ENCODE measurements at regions not wholly inside any gene's neighbourhood (a gene's known extent, or its start where the extent isn't known, plus 50 kb on each side); places are given as distances from the start of the nearest gene placed in this dataset.
"Not testable (repeated sequence)": the region's sequence is repeated elsewhere in the genome, so short reads cannot be mapped to it uniquely, and the experiment has no call there.

- Histone ChIP-seq H4K8ac (ENCODE audit: low read depth in 2 of 2, low read length in 2 of 2) (no peak overlapping the region), H4K5ac (ENCODE audit: low read depth, low read length) (no peak overlapping the region), H3K4ac (ENCODE audit: low read depth, low read length) (no peak overlapping the region), H4K20me1 (ENCODE audit: insufficient read depth, low read length) (no peaks in the 10 kb centered on the region), H2BK15ac (ENCODE audit: low read depth, low read length) (no peak overlapping the region), H3K9ac (ENCODE audit: low read depth, low read length) (no peak overlapping the region), H3K79me1 (ENCODE audit: low read depth in 1 of 2, low read length in 2 of 2) (no peaks in the 10 kb centered on the region), H4K91ac (ENCODE audit: insufficient read depth, low read depth, low read length) (no peak overlapping the region), H3K4me2 (ENCODE audit: low read depth, low read length) (no peak overlapping the region), H3K9me3 (ENCODE audit: control insufficient read depth, insufficient read depth, low read length) (no peaks in the 10 kb centered on the region), H2AK9ac (replicated peaks; ENCODE audit: low read depth, low read length, poor library complexity) (no peak overlapping the region), H3K27me3 (ENCODE audit: control insufficient read depth, insufficient read depth, low read length) (no peaks in the 10 kb centered on the region), H3K18ac (ENCODE audit: low read depth, low read length) (no peak overlapping the region), H2BK20ac (ENCODE audit: low read depth, low read length) (no peak overlapping the region), H3K9me1 (ENCODE audit: insufficient read depth, low read length) (no peaks in the 10 kb centered on the region), H2BK5ac (ENCODE audit: low read depth, low read length, poor library complexity, severe bottlenecking) (no peak overlapping the region), H3K27ac (ENCODE audit: insufficient read depth, low read length) (no peak overlapping the region), H3K14ac (replicated peaks; ENCODE audit: low read depth, low read length) (no peak overlapping the region), H3K36me3 (ENCODE audit: control insufficient read depth, insufficient read depth, low read length) (no peaks in the 10 kb centered on the region), H2AFZ (replicated peaks; ENCODE audit: low read length, poor library complexity) (no peak overlapping the region), H2AK5ac (ENCODE audit: low read depth, low read length) (no peak overlapping the region), H3K4me1 (ENCODE audit: control insufficient read depth, insufficient read depth, low read length) (no peaks in the 10 kb centered on the region), H2BK120ac (ENCODE audit: low read depth, low read length) (no peak overlapping the region), H3K56ac (ENCODE audit: extremely low read depth, insufficient read depth, low read length) (no peak overlapping the region), H3K4me3 (ENCODE audit: insufficient read depth, low read depth, low read length) (no peak overlapping the region), H3K23ac (ENCODE audit: low read depth, low read length) (no peak overlapping the region)
- in situ Hi-C loops (cut with MboI; ENCODE audit: low sequenced_read_pairs): no loop called here
- no TSS peak for BruUV-seq (replicated peaks)
- TF ChIP-seq CHD1 (IDR thresholded peaks at IDR 0.05; ENCODE audit: low read depth, low read length): no peak
- no peak for TF ChIP-seq FOS (IDR thresholded peaks at IDR 0.05; ENCODE audit: low read depth, low read length)
- no peak for TF ChIP-seq POLR2A (IDR thresholded peaks at IDR 0.05; ENCODE audit: low read depth, low read length)
- TF ChIP-seq RFX5 (IDR thresholded peaks at IDR 0.05; ENCODE audit: low read depth, low read length): no peak
- no peak for TF ChIP-seq MAFK (IDR thresholded peaks at IDR 0.05; ENCODE audit: low read depth, low read length)
- no peak for TF ChIP-seq CEBPB (IDR thresholded peaks at IDR 0.05; ENCODE audit: low read depth, low read length)
- no peak for TF ChIP-seq CTCF (conservative IDR thresholded peaks at IDR 0.05; ENCODE audit: low read depth, low read length)
- dilution Hi-C loops (cut with HindIII; ENCODE audit: low sequenced_read_pairs, unreplicated experiment): no loop called here
- CTCF ChIA-PET: no interaction called here
- WGBS, 2 experiments (ENCODE audit: extremely low coverage in 2 of 2, insufficient read length in 1 of 2): no CpG with 5 or more reads among the region's 4 CpGs
- ATAC-seq (ENCODE audit: low read depth) (no peak), DNase-seq (no peak)
- intact Hi-C loops (cut with micrococcal nuclease): no loop called here
- POLR2A ChIA-PET (ENCODE audit: unreplicated experiment): no interaction called here
Observed at GRCh38 chr1:83118472-83118871, 880.5 kb downstream of the TTLL7 start.

GRCh38 chr1:83117030-83117429, 881.9 kb downstream of the TTLL7 start:
- H3K4me1 ChIP-seq (ENCODE audit: control insufficient read depth, insufficient read depth, low read length); CTCF ChIA-PET; H4K20me1 ChIP-seq (ENCODE audit: insufficient read depth, low read length); in situ Hi-C loops (cut with MboI; ENCODE audit: low sequenced_read_pairs); H2BK5ac ChIP-seq (ENCODE audit: low read depth, low read length, poor library complexity, severe bottlenecking); H4K91ac ChIP-seq (ENCODE audit: insufficient read depth, low read depth, low read length); H4K8ac ChIP-seq (ENCODE audit: low read depth in 2 of 2, low read length in 2 of 2); H3K14ac ChIP-seq (replicated peaks; ENCODE audit: low read depth, low read length); H3K27me3 ChIP-seq (ENCODE audit: control insufficient read depth, insufficient read depth, low read length); H3K56ac ChIP-seq (ENCODE audit: extremely low read depth, insufficient read depth, low read length); ATAC-seq (ENCODE audit: low read depth); H3K27ac ChIP-seq (ENCODE audit: insufficient read depth, low read length); H3K9me3 ChIP-seq (ENCODE audit: control insufficient read depth, insufficient read depth, low read length); intact Hi-C loops (cut with micrococcal nuclease); H3K23ac ChIP-seq (ENCODE audit: low read depth, low read length); H3K79me1 ChIP-seq (ENCODE audit: low read depth in 1 of 2, low read length in 2 of 2); H3K4ac ChIP-seq (ENCODE audit: low read depth, low read length); H3K9me1 ChIP-seq (ENCODE audit: insufficient read depth, low read length); H3K18ac ChIP-seq (ENCODE audit: low read depth, low read length); H2BK15ac ChIP-seq (ENCODE audit: low read depth, low read length); H4K5ac ChIP-seq (ENCODE audit: low read depth, low read length); BruUV-seq (replicated peaks); H3K36me3 ChIP-seq (ENCODE audit: control insufficient read depth, insufficient read depth, low read length); POLR2A ChIA-PET (ENCODE audit: unreplicated experiment); H2BK20ac ChIP-seq (ENCODE audit: low read depth, low read length); H3K4me2 ChIP-seq (ENCODE audit: low read depth, low read length); dilution Hi-C loops (cut with HindIII; ENCODE audit: low sequenced_read_pairs, unreplicated experiment); H2BK120ac ChIP-seq (ENCODE audit: low read depth, low read length); H2AK5ac ChIP-seq (ENCODE audit: low read depth, low read length); H2AFZ ChIP-seq (replicated peaks; ENCODE audit: low read length, poor library complexity); H3K4me3 ChIP-seq (ENCODE audit: insufficient read depth, low read depth, low read length); H3K9ac ChIP-seq (ENCODE audit: low read depth, low read length); DNase-seq; H2AK9ac ChIP-seq (replicated peaks; ENCODE audit: low read depth, low read length, poor library complexity): not testable (repeated sequence)
- no CpG with 5 or more reads among the region's 4 CpGs for WGBS, 2 experiments (ENCODE audit: extremely low coverage in 2 of 2, insufficient read length in 1 of 2)
